22Rv1 (cell line): ENCODE measurements at regions not wholly inside any gene's neighbourhood (a gene's known extent, or its start where the extent isn't known, plus 50 kb on each side); places are given as distances from the start of the nearest gene placed in this dataset.

Source experiments
- CTCF ChIP-seq: fragments of 450-650 bp; IDR thresholded peaks from 2 replicates; pipeline ENCODE4 v1.5.1; 2017; ENCODE audit warnings: mild to moderate bottlenecking
- ZFX ChIP-seq: fragments of 450-650 bp; IDR thresholded peaks from 2 replicates; pipeline ENCODE4 v1.6.1; 2017; ENCODE audit warnings: antibody characterized with exemption, borderline replicate concordance

- TF ChIP-seq CTCF (no peak), ZFX (no peak)
These were observed 460.2 kb upstream of the HS6ST1 start for GRCh38 chr2:128778843-128779242.
